ENCODE measurements at regions not wholly inside any gene's neighbourhood (a gene's known extent, or its start where the extent isn't known, plus 50 kb on each side); places are given as distances from the start of the nearest gene placed in this dataset.

- TF ChIP-seq POLR2A (IDR thresholded peaks at IDR 0.05) (no peak), EP300 (IDR thresholded peaks at IDR 0.05) (no peak), POLR2AphosphoS5 (IDR thresholded peaks at IDR 0.05) (no peak)
- TF ChIP-seq, protein P1, sequence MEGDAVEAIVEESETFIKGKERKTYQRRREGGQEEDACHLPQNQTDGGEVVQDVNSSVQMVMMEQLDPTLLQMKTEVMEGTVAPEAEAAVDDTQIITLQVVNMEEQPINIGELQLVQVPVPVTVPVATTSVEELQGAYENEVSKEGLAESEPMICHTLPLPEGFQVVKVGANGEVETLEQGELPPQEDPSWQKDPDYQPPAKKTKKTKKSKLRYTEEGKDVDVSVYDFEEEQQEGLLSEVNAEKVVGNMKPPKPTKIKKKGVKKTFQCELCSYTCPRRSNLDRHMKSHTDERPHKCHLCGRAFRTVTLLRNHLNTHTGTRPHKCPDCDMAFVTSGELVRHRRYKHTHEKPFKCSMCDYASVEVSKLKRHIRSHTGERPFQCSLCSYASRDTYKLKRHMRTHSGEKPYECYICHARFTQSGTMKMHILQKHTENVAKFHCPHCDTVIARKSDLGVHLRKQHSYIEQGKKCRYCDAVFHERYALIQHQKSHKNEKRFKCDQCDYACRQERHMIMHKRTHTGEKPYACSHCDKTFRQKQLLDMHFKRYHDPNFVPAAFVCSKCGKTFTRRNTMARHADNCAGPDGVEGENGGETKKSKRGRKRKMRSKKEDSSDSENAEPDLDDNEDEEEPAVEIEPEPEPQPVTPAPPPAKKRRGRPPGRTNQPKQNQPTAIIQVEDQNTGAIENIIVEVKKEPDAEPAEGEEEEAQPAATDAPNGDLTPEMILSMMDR (IDR thresholded peaks at IDR 0.05), result no peak
Measured at GRCh38 chr9:100640447-100641050, 62.7 kb downstream of the CAVIN4 start.
